HepG2 (cell line): ENCODE measurements at regions not wholly inside any gene's neighbourhood (a gene's known extent, or its start where the extent isn't known, plus 50 kb on each side); places are given as distances from the start of the nearest gene placed in this dataset.

Experiments used
- ARNTL ChIP-seq: sonication (generic); formaldehyde crosslinking; IDR thresholded peaks from 2 replicates; pipeline ENCODE4 v1.4.0; 2020; ENCODE audit warnings: mild to moderate bottlenecking, missing genetic modification reagents
- CC2D1A ChIP-seq: sonication (generic); formaldehyde crosslinking; IDR thresholded peaks from 2 replicates; pipeline ENCODE4 v1.8.1; 2023; ENCODE audit warnings: mild to moderate bottlenecking, missing genetic modification reagents
- CEBPB ChIP-seq: IDR thresholded peaks from 2 replicates; pipeline ENCODE4 v1.6.1; 2011; ENCODE audit warnings: low read depth, low read length, improper control_type of control experiment, borderline replicate concordance
- DMAP1 ChIP-seq: IDR thresholded peaks from 2 replicates; pipeline ENCODE4 v1.6.1; 2016
- HDAC1 ChIP-seq: sonication (generic); formaldehyde crosslinking; IDR thresholded peaks from 2 replicates; pipeline ENCODE4 v1.5.1; 2020; ENCODE audit warnings: mild to moderate bottlenecking, missing genetic modification reagents
- MAZ ChIP-seq, 2 experiments: sonication (generic) in 1 of 2; formaldehyde crosslinking in 1 of 2; IDR thresholded peaks; 2 replicates each; pipeline versions ENCODE4 v1.5.0 to v1.6.1; 2012 to 2020; ENCODE audit warnings: low read depth in 2 of 2, mild to moderate bottlenecking in 2 of 2, borderline replicate concordance in 1 of 2, improper control_type of control experiment in 1 of 2, low read length in 1 of 2, missing genetic modification reagents in 1 of 2, moderate library complexity in 1 of 2
- NFKBIZ ChIP-seq: IDR thresholded peaks from 2 replicates; pipeline ENCODE4 v1.6.1; 2018; ENCODE audit warnings: missing genetic modification reagents, missing compliant biosample characterization
- NR2F6 ChIP-seq, 2 experiments: IDR thresholded peaks; 2 replicates each; pipeline ENCODE4 v1.6.1; 2016; ENCODE audit warnings: antibody characterized with exemption in 1 of 2, mild to moderate bottlenecking in 1 of 2
- SOX13 ChIP-seq, 3 experiments: fragments of 450-650 bp in 1 of 3; sonication (generic) in 1 of 3; formaldehyde crosslinking in 1 of 3; IDR thresholded peaks in 2 of 3; conservative IDR thresholded peaks in 1 of 3; 2 replicates each; pipeline versions ENCODE4 v1.5.0 to v1.6.1; 2016 to 2020; ENCODE audit warnings: antibody characterized with exemption in 1 of 3, mild to moderate bottlenecking in 1 of 3, missing compliant biosample characterization in 1 of 3, missing genetic modification reagents in 1 of 3, moderate library complexity in 1 of 3
- SRSF4 ChIP-seq: fragments of 200-400 bp; formaldehyde crosslinking; IDR thresholded peaks from one replicate; pipeline ENCODE4 v1.6.1; 2018; ENCODE audit warnings: mild to moderate bottlenecking, low read depth, low read length, moderate library complexity; ENCODE audit not compliant: poor library complexity, severe bottlenecking
- TCF7 ChIP-seq: sonication (generic); IDR thresholded peaks from 2 replicates; pipeline ENCODE4 v1.6.1; 2016; ENCODE audit warnings: antibody characterized with exemption, low read depth
- WIZ ChIP-seq: sonication (generic); formaldehyde crosslinking; IDR thresholded peaks from 2 replicates; pipeline ENCODE4 v1.5.1; 2020; ENCODE audit warnings: mild to moderate bottlenecking, missing genetic modification reagents
- ZMYM2 ChIP-seq: sonication (generic); formaldehyde crosslinking; IDR thresholded peaks from 2 replicates; pipeline ENCODE4 v1.8.0; 2022; ENCODE audit warnings: mild to moderate bottlenecking, missing genetic modification reagents
- ZNF12 ChIP-seq: sonication (generic); formaldehyde crosslinking; IDR thresholded peaks from 2 replicates; pipeline ENCODE4 v1.5.0; 2020; ENCODE audit warnings: missing genetic modification reagents
- ZNF383 ChIP-seq: sonication (generic); formaldehyde crosslinking; IDR thresholded peaks from 2 replicates; pipeline ENCODE4 v1.4.0; 2020; ENCODE audit warnings: missing genetic modification reagents, mild to moderate bottlenecking, borderline replicate concordance
- ZNF609 ChIP-seq: sonication (generic); formaldehyde crosslinking; IDR thresholded peaks from 2 replicates; pipeline ENCODE4 v1.4.0; 2020; ENCODE audit warnings: mild to moderate bottlenecking, missing genetic modification reagents, borderline replicate concordance
- TF ChIP-seq, protein P1 (sequence below): sonication (generic); formaldehyde crosslinking; IDR thresholded peaks from 2 replicates; pipeline ENCODE4 v1.4.0; 2020; ENCODE audit warnings: missing genetic modification reagents, low read depth, mild to moderate bottlenecking, borderline replicate concordance
- TF ChIP-seq, protein P2 (sequence below): sonication (generic); formaldehyde crosslinking; IDR thresholded peaks from 2 replicates; pipeline ENCODE4 v1.4.0; 2020; ENCODE audit warnings: missing genetic modification reagents
- TF ChIP-seq, protein P3 (sequence below): sonication (generic); formaldehyde crosslinking; IDR thresholded peaks from 2 replicates; pipeline ENCODE4 v1.4.0; 2020; ENCODE audit warnings: missing genetic modification reagents

DNA sequence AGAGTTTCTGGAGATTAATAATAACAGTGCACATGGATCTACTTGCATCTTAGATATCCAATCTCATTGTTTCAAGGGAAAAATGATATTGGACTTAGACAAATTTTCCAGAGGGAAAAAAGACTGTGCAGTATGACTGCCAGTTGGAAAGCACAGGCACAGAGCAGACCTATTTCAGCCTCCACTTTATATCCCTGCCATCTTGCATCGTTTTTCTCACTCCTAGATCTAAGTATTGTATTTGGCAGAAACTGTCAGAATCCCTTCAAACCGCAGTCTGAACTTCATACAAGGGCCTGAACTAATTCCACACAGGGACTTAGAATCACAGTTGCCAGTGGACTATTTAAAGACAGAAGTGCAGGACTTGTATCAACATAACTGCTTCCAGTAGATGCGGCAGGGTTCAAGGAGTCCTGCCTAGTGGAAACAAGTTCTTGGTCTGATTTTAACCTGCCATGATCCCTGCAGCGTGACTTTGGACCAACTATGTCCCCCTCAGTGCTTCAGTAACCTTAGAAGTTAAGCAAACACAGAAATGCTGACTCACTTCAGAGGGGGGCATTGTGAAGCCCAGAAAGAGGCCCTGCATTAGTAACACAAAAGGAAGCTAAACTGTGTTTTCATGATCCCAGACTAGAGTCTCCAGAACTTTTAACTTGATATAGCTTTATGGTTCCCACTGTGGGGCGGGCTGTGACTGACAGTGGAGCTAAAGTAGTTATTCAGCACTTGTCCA lies 95.7 kb upstream of the PALS2 start (continued):
- TF ChIP-seq MAZ (IDR thresholded peaks at IDR 0.05; ENCODE audit: borderline replicate concordance, low read depth, low read length), result 0 out of 2 replicates have a peak, but pooled peaks have one; percentile 38
- no peak for TF ChIP-seq MAZ (CRISPR knock-in tag; IDR thresholded peaks at IDR 0.05; ENCODE audit: low read depth)
- 0 out of 2 replicates have a peak, but pooled peaks have one; percentile 31 for TF ChIP-seq ARNTL (CRISPR knock-in tag)
- TF ChIP-seq NFKBIZ (CRISPR knock-in tag), result 0 out of 2 replicates have a peak, but pooled peaks have one; percentile 53
- TF ChIP-seq HDAC1 (CRISPR knock-in tag), result 0 out of 2 replicates have a peak, but pooled peaks have one; percentile 46
- TF ChIP-seq, protein P1, sequence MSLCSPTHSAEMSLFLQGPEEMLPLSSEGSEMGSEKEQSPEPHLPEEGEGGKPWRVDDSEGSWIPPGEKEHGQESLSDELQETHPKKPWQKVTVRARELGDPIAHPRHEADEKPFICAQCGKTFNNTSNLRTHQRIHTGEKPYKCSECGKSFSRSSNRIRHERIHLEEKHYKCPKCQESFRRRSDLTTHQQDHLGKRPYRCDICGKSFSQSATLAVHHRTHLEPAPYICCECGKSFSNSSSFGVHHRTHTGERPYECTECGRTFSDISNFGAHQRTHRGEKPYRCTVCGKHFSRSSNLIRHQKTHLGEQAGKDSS (CRISPR knock-in tag), result peak; percentile 56; the same call in 1 of the 2 replicates
- 0 out of 2 replicates have a peak, but pooled peaks have one; percentile 18 for TF ChIP-seq ZNF609
- TF ChIP-seq, protein P2, sequence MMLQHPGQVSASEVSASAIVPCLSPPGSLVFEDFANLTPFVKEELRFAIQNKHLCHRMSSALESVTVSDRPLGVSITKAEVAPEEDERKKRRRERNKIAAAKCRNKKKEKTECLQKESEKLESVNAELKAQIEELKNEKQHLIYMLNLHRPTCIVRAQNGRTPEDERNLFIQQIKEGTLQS (CRISPR knock-in tag), result peak; percentile 58; the same call in 1 of the 2 replicates
- no peak for TF ChIP-seq CC2D1A (CRISPR knock-in tag)
- TF ChIP-seq ZNF12 (CRISPR knock-in tag), result peak; percentile 72; the same call in 1 of the 2 replicates
- peak; percentile 58; the same call in 1 of the 2 replicates for TF ChIP-seq ZMYM2 (CRISPR knock-in tag)
- peak; percentile 48; the same call in 1 of the 2 replicates for TF ChIP-seq SOX13 (IDR thresholded peaks at IDR 0.05)
- peak in 1 of 2 experiments; percentile 81; a peak in 2 of 4 replicates for TF ChIP-seq SOX13 (CRISPR knock-in tag; conservative IDR thresholded peaks at IDR 0.05 in 1 of 2, IDR thresholded peaks at IDR 0.05 in 1 of 2)
- TF ChIP-seq DMAP1 (CRISPR knock-in tag), result 0 out of 2 replicates have a peak, but pooled peaks have one; percentile 33
- peak; percentile 62; the same call in 1 of the 2 replicates for TF ChIP-seq NR2F6 (IDR thresholded peaks at IDR 0.05)
- peak; percentile 76; the same call in 1 of the 2 replicates for TF ChIP-seq NR2F6 (CRISPR knock-in tag; IDR thresholded peaks at IDR 0.05)
- TF ChIP-seq, protein P3, sequence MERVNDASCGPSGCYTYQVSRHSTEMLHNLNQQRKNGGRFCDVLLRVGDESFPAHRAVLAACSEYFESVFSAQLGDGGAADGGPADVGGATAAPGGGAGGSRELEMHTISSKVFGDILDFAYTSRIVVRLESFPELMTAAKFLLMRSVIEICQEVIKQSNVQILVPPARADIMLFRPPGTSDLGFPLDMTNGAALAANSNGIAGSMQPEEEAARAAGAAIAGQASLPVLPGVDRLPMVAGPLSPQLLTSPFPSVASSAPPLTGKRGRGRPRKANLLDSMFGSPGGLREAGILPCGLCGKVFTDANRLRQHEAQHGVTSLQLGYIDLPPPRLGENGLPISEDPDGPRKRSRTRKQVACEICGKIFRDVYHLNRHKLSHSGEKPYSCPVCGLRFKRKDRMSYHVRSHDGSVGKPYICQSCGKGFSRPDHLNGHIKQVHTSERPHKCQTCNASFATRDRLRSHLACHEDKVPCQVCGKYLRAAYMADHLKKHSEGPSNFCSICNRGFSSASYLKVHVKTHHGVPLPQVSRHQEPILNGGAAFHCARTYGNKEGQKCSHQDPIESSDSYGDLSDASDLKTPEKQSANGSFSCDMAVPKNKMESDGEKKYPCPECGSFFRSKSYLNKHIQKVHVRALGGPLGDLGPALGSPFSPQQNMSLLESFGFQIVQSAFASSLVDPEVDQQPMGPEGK (CRISPR knock-in tag), result peak; percentile 88
- no peak for TF ChIP-seq SRSF4
- TF ChIP-seq CEBPB, result 0 out of 2 replicates have a peak, but pooled peaks have one; percentile 19
- TF ChIP-seq ZNF383 (CRISPR knock-in tag), result no peak
- no peak for TF ChIP-seq WIZ (CRISPR knock-in tag)
- TF ChIP-seq TCF7, result 0 out of 2 replicates have a peak, but pooled peaks have one; percentile 12
